Keratinocyte (primary cell): ENCODE measurements at regions not wholly inside any gene's neighbourhood (a gene's known extent, or its start where the extent isn't known, plus 50 kb on each side); places are given as distances from the start of the nearest gene placed in this dataset.

Experiments
- DNase-seq: peaks from one replicate; pipeline ENCODE4 v3.0.0-alpha.2; 2011; ENCODE audit warnings: low read depth, missing footprints, low spot score
- FAIRE-seq: peaks from 2 replicates; lab custom pipeline; 2011; peaks lifted over from hg19 to GRCh38; lab: Jason Lieb, UNC
- H2AFZ ChIP-seq: 2 replicates; pipeline ENCODE4 v1.6.0; 2012; ENCODE audit warnings: low read length, control low read depth, inconsistent platforms; ENCODE audit not compliant: control insufficient read depth
- H3K27ac ChIP-seq: 2 replicates; pipeline ENCODE4 v1.5.1; 2011; ENCODE audit warnings: low read length; ENCODE audit not compliant: control insufficient read depth, insufficient read depth
- H3K27me3 ChIP-seq: 3 replicates; pipeline ENCODE4 v1.6.0; 2011; ENCODE audit warnings: low read length; ENCODE audit not compliant: control insufficient read depth, insufficient read depth; ENCODE audit errors: extremely low read depth
- H3K36me3 ChIP-seq, 2 experiments: 2 replicates in 1 of 2; 3 replicates in 1 of 2; pipeline ENCODE4 v1.5.1; 2011; ENCODE audit warnings: low read length in 2 of 2, mild to moderate bottlenecking in 1 of 2; ENCODE audit not compliant: control insufficient read depth in 2 of 2, insufficient read depth in 2 of 2; ENCODE audit errors: extremely low read depth in 1 of 2
- H3K4me1 ChIP-seq: 3 replicates; pipeline ENCODE4 v1.5.1; 2011; ENCODE audit warnings: low read length; ENCODE audit not compliant: control insufficient read depth, insufficient read depth; ENCODE audit errors: extremely low read depth
- H3K4me2 ChIP-seq: 3 replicates; pipeline ENCODE4 v1.6.0; 2011; ENCODE audit warnings: low read depth, low read length; ENCODE audit not compliant: control insufficient read depth, insufficient read depth; ENCODE audit errors: extremely low read depth
- H3K4me3 ChIP-seq, 3 experiments: fragments of 200-600 bp in 1 of 3; sonication (generic) in 1 of 3; 2 replicates in 2 of 3; 3 replicates in 1 of 3; pipeline ENCODE4 v1.5.1; 2011 to 2016; ENCODE audit warnings: low read length in 3 of 3, mild to moderate bottlenecking in 3 of 3, control low read depth in 2 of 3, inconsistent platforms in 1 of 3, low read depth in 1 of 3, mixed read lengths in 1 of 3, mixed run types in 1 of 3, moderate library complexity in 1 of 3; ENCODE audit not compliant: control insufficient read depth in 2 of 3, insufficient read depth in 2 of 3; ENCODE audit errors: extremely low read depth in 1 of 3
- H3K79me2 ChIP-seq: 2 replicates; pipeline ENCODE4 v1.6.0; 2012; ENCODE audit warnings: low read length; ENCODE audit not compliant: control insufficient read depth, insufficient read depth
- H3K9ac ChIP-seq: 3 replicates; pipeline ENCODE4 v1.6.0; 2011; ENCODE audit warnings: low read length; ENCODE audit not compliant: control insufficient read depth, insufficient read depth; ENCODE audit errors: extremely low read depth
- H3K9me1 ChIP-seq: 3 replicates; pipeline ENCODE4 v1.6.0; 2011; ENCODE audit warnings: low read length; ENCODE audit not compliant: control insufficient read depth, insufficient read depth; ENCODE audit errors: extremely low read depth
- H3K9me3 ChIP-seq: 2 replicates; pipeline ENCODE4 v1.5.1; 2012; ENCODE audit warnings: low read depth, low read length; ENCODE audit not compliant: control insufficient read depth
- H4K20me1 ChIP-seq: 3 replicates; pipeline ENCODE4 v1.6.0; 2011; ENCODE audit warnings: low read length; ENCODE audit not compliant: control insufficient read depth, insufficient read depth; ENCODE audit errors: extremely low read depth
- CTCF ChIP-seq, 3 experiments: IDR thresholded peaks in 1 of 3; conservative IDR thresholded peaks in 1 of 3; optimal IDR thresholded peaks in 1 of 3; 2 replicates in 2 of 3; 3 replicates in 1 of 3; pipeline versions ENCODE3 to v1.5.1; 2011; ENCODE audit warnings: low read length in 3 of 3, mild to moderate bottlenecking in 3 of 3, moderate library complexity in 2 of 3, control low read depth in 1 of 3, inconsistent platforms in 1 of 3; ENCODE audit not compliant: insufficient read depth in 2 of 3; ENCODE audit errors: extremely low read depth in 1 of 3
- EZH2 ChIP-seq: IDR thresholded peaks from one replicate; pipeline ENCODE4 v1.6.1; 2012; ENCODE audit warnings: inconsistent platforms, mild to moderate bottlenecking, low read length, moderate library complexity
- dilution Hi-C: fragments of 300-500 bp; cut with MboI; formaldehyde crosslinking; loops from one replicate; pipeline ENCODE4 v1.7.0; 2020; ENCODE audit warnings: low sequenced_read_pairs; ENCODE audit not compliant: extremely low pct_ligation_motif_present

DNA sequence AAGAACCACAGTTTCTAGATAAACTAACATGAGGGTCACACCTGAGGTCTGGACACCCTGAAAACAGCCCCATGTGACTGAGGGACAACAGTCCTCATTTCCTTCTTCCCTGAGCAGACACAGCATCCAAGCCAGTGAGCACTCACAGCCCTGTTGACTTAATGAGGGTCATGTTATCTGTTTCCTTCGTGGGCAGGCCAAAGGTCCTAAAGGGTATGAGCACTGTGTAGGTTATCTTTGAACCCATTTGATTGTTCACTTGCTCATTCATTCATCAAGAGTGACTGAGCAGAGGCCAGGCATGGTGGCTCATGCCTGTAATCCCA, 170.7 kb upstream of the B3GAT1 start:
- Histone ChIP-seq H3K9me1 (no peaks in the 10 kb centered on the region), H3K4me3 (no peak overlapping the region), H3K9me3 (no peaks in the 10 kb centered on the region), H3K9ac (no peak overlapping the region), H3K36me3 (no peaks in the 10 kb centered on the region), H3K79me2 (no peaks in the 10 kb centered on the region), H3K4me2 (no peak overlapping the region), H2AFZ (no peak overlapping the region), H3K27me3 (no peaks in the 10 kb centered on the region), H3K27ac (no peak overlapping the region), H3K4me1 (no peaks in the 10 kb centered on the region), H4K20me1 (no peaks in the 10 kb centered on the region)
- dilution Hi-C loops = no loop called here
- no peak for FAIRE-seq
- TF ChIP-seq CTCF (optimal IDR thresholded peaks at IDR 0.05 in 1 of 3, IDR thresholded peaks at IDR 0.05 in 1 of 3, conservative IDR thresholded peaks at IDR 0.05 in 1 of 3; ENCODE audit: extremely low read depth in 1 of 3, insufficient read depth in 2 of 3, low read length in 3 of 3) (no peak), EZH2 (no peak)
- DNase-seq = no peak

- Histone ChIP-seq H3K4me3 (no peak overlapping the region), H3K9ac (no peak overlapping the region), H3K27ac (no peak overlapping the region), H4K20me1 (no peaks in the 10 kb centered on the region), H3K27me3 (no peaks in the 10 kb centered on the region), H3K4me1 (no peaks in the 10 kb centered on the region), H2AFZ (no peak overlapping the region), H3K9me3 (no peaks in the 10 kb centered on the region), H3K9me1 (no peaks in the 10 kb centered on the region), H3K4me2 (no peak overlapping the region), H3K36me3 (no peaks in the 10 kb centered on the region), H3K79me2 (no peaks in the 10 kb centered on the region)
- no peak for DNase-seq
- TF ChIP-seq EZH2 = no peak
- no peak for TF ChIP-seq CTCF (optimal IDR thresholded peaks at IDR 0.05 in 1 of 3, IDR thresholded peaks at IDR 0.05 in 1 of 3, conservative IDR thresholded peaks at IDR 0.05 in 1 of 3; ENCODE audit: extremely low read depth in 1 of 3, insufficient read depth in 2 of 3, low read length in 3 of 3)
- FAIRE-seq = no peak
- dilution Hi-C loops = no loop called here
These were observed 170.1 kb upstream of the B3GAT1 start for GRCh38 chr11:134581966-134582769.
